CD4-positive, alpha-beta T cell treated with Interleukin-17A for 1 hour (primary cell): ENCODE measurements at regions not wholly inside any gene's neighbourhood (a gene's known extent, or its start where the extent isn't known, plus 50 kb on each side); places are given as distances from the start of the nearest gene placed in this dataset.

Source experiments
- DNase-seq: peaks from one replicate; pipeline ENCODE4 v3.0.0-alpha.2; 2020

GRCh38 chr10:63866075-63866746, 345.0 kb downstream of the REEP3 start:
- DNase-seq: peak; percentile 40

- no peak for DNase-seq
Measured at GRCh38 chr10:63866747-63867140, 345.5 kb downstream of the REEP3 start.

GRCh38 chr10:63878428-63878827, 357.2 kb downstream of the REEP3 start:
- no peak for DNase-seq

- no peak for DNase-seq
Measured at GRCh38 chr10:63883861-63884260, 362.7 kb downstream of the REEP3 start.

- no peak for DNase-seq
Measured at GRCh38 chr10:63884426-63884825, 363.2 kb downstream of the REEP3 start.

GRCh38 chr10:63885156-63885555, 364.0 kb downstream of the REEP3 start:
- DNase-seq: no peak

- DNase-seq: no peak
Measured at GRCh38 chr10:63886281-63887022, 365.3 kb downstream of the REEP3 start.

GRCh38 chr10:63887023-63887589, 365.9 kb downstream of the REEP3 start:
- no peak for DNase-seq

GRCh38 chr10:63887600-63888370, 366.6 kb downstream of the REEP3 start:
- DNase-seq: no peak

GRCh38 chr10:63889803-63890202, 368.6 kb downstream of the REEP3 start:
- DNase-seq: no peak

GRCh38 chr10:63896992-63897391, 375.8 kb downstream of the REEP3 start:
- no peak for DNase-seq

GRCh38 chr10:63899673-63900300, 378.6 kb downstream of the REEP3 start:
- DNase-seq: no peak

GRCh38 chr10:63901228-63901627, 380.0 kb downstream of the REEP3 start:
- no peak for DNase-seq

GRCh38 chr10:63901881-63902280, 380.7 kb downstream of the REEP3 start:
- DNase-seq: no peak

GRCh38 chr10:63910806-63911205, 389.6 kb downstream of the REEP3 start:
- DNase-seq: no peak

GRCh38 chr10:63915240-63915639, 394.0 kb downstream of the REEP3 start:
- no peak for DNase-seq

GRCh38 chr10:63917363-63917762, 396.2 kb downstream of the REEP3 start:
- no peak for DNase-seq

GRCh38 chr10:63919575-63920279, 398.5 kb downstream of the REEP3 start:
- DNase-seq: no peak

- DNase-seq: no peak
Measured at GRCh38 chr10:63920926-63921325, 399.7 kb downstream of the REEP3 start.

GRCh38 chr10:63921908-63922467, 400.8 kb downstream of the REEP3 start:
- DNase-seq: no peak

- DNase-seq: no peak
Measured at GRCh38 chr10:63922468-63923284, 401.5 kb downstream of the REEP3 start.
